ENCODE measurements at regions not wholly inside any gene's neighbourhood (a gene's known extent, or its start where the extent isn't known, plus 50 kb on each side); places are given as distances from the start of the nearest gene placed in this dataset.

GRCh38 chr2:6749962-6750361, 115.7 kb downstream of the CMPK2 start (continued):
- TF ChIP-seq REST (IDR thresholded peaks at IDR 0.05; ENCODE audit: borderline replicate concordance) (no peak), POLR2AphosphoS5 (IDR thresholded peaks at IDR 0.05) (no peak)

- H2AFZ ChIP-seq (ENCODE audit: low read depth, low read length), result no peak overlapping the region
- H3K9ac ChIP-seq (ENCODE audit: low read length), result no peak overlapping the region
- H4K20me1 ChIP-seq (ENCODE audit: insufficient read depth), result no peaks in the 10 kb centered on the region
- no peaks in the 10 kb centered on the region for H3K27me3 ChIP-seq (ENCODE audit: insufficient read depth, low read depth, low read length)
- no peaks in the 10 kb centered on the region for H3K79me2 ChIP-seq (replicated peaks; ENCODE audit: insufficient read depth, low read length)
- no peak overlapping the region for H3K4me2 ChIP-seq (ENCODE audit: low read length)
- H3F3A ChIP-seq (ENCODE audit: insufficient read depth, low read length, poor library complexity, severe bottlenecking), result peaks cover 3% of the 10 kb centered on the region
- TF ChIP-seq EZH2 (IDR thresholded peaks at IDR 0.05; ENCODE audit: borderline replicate concordance, insufficient read depth, low read length, poor library complexity, severe bottlenecking), result no peak
- TF ChIP-seq REST (IDR thresholded peaks at IDR 0.05; ENCODE audit: borderline replicate concordance), result no peak
- no peak for TF ChIP-seq RAD21 (conservative IDR thresholded peaks at IDR 0.05)
- TF ChIP-seq EP300 (conservative IDR thresholded peaks at IDR 0.05; ENCODE audit: poor library complexity, severe bottlenecking), result no peak
- no peak for TF ChIP-seq POLR2AphosphoS5 (IDR thresholded peaks at IDR 0.05)
- no peak for TF ChIP-seq SMC3 (conservative IDR thresholded peaks at IDR 0.05; ENCODE audit: poor library complexity)
- TF ChIP-seq MXI1 (conservative IDR thresholded peaks at IDR 0.05; ENCODE audit: poor library complexity, severe bottlenecking), result no peak
- TF ChIP-seq CTCF (IDR thresholded peaks at IDR 0.05; ENCODE audit: poor library complexity, severe bottlenecking), result no peak
- no peak for TF ChIP-seq TAF1 (IDR thresholded peaks at IDR 0.05; ENCODE audit: low read depth)
- H3K9me3 ChIP-seq (ENCODE audit: low read length), result no peaks in the 10 kb centered on the region
- H3K36me3 ChIP-seq (ENCODE audit: insufficient read depth, low read length), result no peaks in the 10 kb centered on the region
- no peaks in the 10 kb centered on the region for H3K9me2 ChIP-seq (ENCODE audit: insufficient read depth, low read length)
- no peak overlapping the region for H3K4me3 ChIP-seq (ENCODE audit: low read length)
- no peak overlapping the region for H3K27ac ChIP-seq (ENCODE audit: low read length)
Observed at GRCh38 chr2:6750411-6751158, 115.1 kb downstream of the CMPK2 start.

Measured in neural cell (in vitro differentiated cells).